A673 (cell line): ENCODE measurements at regions not wholly inside any gene's neighbourhood (a gene's known extent, or its start where the extent isn't known, plus 50 kb on each side); places are given as distances from the start of the nearest gene placed in this dataset.

Experiments
- CTCF ChIP-seq: fragments of 300-800, 200-600 bp; sonication (generic); conservative IDR thresholded peaks from 2 replicates; pipeline ENCODE4 v1.5.1; 2017; ENCODE audit warnings: low read depth, mild to moderate bottlenecking, antibody characterized with exemption, low read length, moderate library complexity, mixed read lengths
- EZH2 ChIP-seq: fragments of 200-600 bp; sonication (generic); IDR thresholded peaks from 2 replicates; pipeline ENCODE4 v1.6.1; 2017; ENCODE audit warnings: borderline replicate concordance, low read depth, mild to moderate bottlenecking, mixed read lengths, antibody characterized with exemption, low read length; ENCODE audit not compliant: poor library complexity, severe bottlenecking

DNA sequence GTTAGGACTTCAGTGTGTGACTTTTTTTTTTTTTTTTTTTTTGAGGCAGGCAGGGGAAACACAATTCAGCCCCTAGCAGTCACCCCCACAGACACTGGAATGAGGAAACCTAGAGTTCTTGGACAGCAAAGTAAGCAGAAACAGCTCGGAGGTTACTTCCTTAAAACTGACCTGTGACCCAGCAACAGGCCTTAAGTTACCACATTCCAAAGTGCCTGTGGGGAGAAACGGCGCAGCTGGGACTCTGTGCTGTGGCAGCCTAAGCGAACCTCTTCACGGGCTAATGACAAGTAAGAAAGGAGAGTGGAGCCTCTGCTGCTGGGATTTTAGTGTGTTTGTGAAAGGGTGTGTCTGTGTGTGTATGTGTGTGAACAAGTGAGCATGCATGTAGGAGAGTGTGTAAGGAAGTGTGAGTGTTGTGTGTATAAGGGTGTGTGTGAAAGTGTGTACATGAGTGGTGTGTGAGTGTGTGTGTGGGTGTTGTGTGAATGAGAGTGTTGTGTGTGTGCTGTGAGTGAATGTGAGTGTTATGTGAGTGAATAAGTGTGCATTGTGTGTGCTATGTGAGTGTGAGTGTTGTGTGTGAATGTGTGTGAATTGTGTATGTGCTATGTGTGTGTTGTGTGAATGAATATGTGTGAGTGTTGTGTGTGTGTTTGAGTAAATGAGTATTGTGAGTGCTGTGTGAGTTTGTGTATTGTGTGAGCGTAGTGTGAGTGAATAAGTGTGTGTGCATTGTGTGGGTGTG, 180.8 kb downstream of the BRINP2 start:
- TF ChIP-seq CTCF (no peak), EZH2 (no peak)
